K562 (cell line): ENCODE measurements at regions not wholly inside any gene's neighbourhood (a gene's known extent, or its start where the extent isn't known, plus 50 kb on each side); places are given as distances from the start of the nearest gene placed in this dataset.
A peak's percentile ranks its signal among the peaks of the same experiment; 100 is the strongest.

Experiments
- ATAC-seq: fragments of 200-7000 bp; cut with Tn5 transposase; 3 replicates; pipeline ENCODE4 v1.9.1; 2020; ENCODE audit warnings: moderate library complexity
- BruUV-seq: library from RNA; stranded (reverse); fragments of 400-500 nt; replicated peaks from 2 replicates; lab custom pipeline; 2021; lab: Mats Ljungman, UMichigan
- CTCF ChIA-PET: fragments of 300-600 bp; formaldehyde crosslinking; extraction: SDS; loops from one replicate; lab custom pipeline; 2021; ENCODE audit warnings: low intra/inter-chr PET ratio; lab: Yijun Ruan, JAX
- POLR2A ChIA-PET: fragments of 300-600, 350-650 bp; sonication (Branson Sonifier 250); formaldehyde crosslinking; extraction: SDS; loops from one replicate; lab custom pipeline; 2021; ENCODE audit warnings: antibody characterized with exemption, inconsistent platforms; lab: Yijun Ruan, JAX
- DNase-seq, 4 experiments: peaks; one replicate each; pipeline versions ENCODE4 v3.0.0 to v3.0.0-alpha.2; 2011 to 2018; ENCODE audit warnings: low spot score in 3 of 4, mixed read lengths in 3 of 4; ENCODE audit errors: extremely low read depth in 1 of 4
- FAIRE-seq: peaks from 2 replicates; lab custom pipeline; 2011; peaks lifted over from hg19 to GRCh38; lab: Jason Lieb, UNC
- H2AFZ ChIP-seq: 2 replicates; pipeline ENCODE4 v1.6.0; 2011; ENCODE audit warnings: low read depth, low read length, control low read depth, inconsistent platforms
- H3K27ac ChIP-seq: fragments of 200-600 bp; 3 replicates; pipeline ENCODE4 v1.8.0; 2011; ENCODE audit warnings: low read depth, mild to moderate bottlenecking, control low read depth, inconsistent platforms, low read length, moderate library complexity, mixed read lengths; ENCODE audit errors: extremely low read depth
- H3K27me3 ChIP-seq, 2 experiments: fragments of 300-600 bp in 1 of 2; 2 replicates in 1 of 2; 3 replicates in 1 of 2; pipeline versions ENCODE4 v1.6.0 to v1.8.0; 2011; ENCODE audit warnings: inconsistent platforms in 2 of 2, low read length in 2 of 2, mild to moderate bottlenecking in 1 of 2, mixed read lengths in 1 of 2, moderate library complexity in 1 of 2; ENCODE audit not compliant: control insufficient read depth in 2 of 2, insufficient read depth in 2 of 2
- H3K36me3 ChIP-seq: fragments of 300-600 bp; 3 replicates; pipeline ENCODE4 v1.8.0; 2011; ENCODE audit warnings: mild to moderate bottlenecking, low read length, inconsistent platforms; ENCODE audit not compliant: control insufficient read depth, insufficient read depth
- H3K4me1 ChIP-seq, 2 experiments: fragments of 200-600 bp in 1 of 2; replicated peaks in 1 of 2; 2 replicates in 1 of 2; 3 replicates in 1 of 2; pipeline versions ENCODE4 v1.5.1 to v1.8.0; 2011; ENCODE audit warnings: inconsistent platforms in 2 of 2, low read length in 2 of 2, mild to moderate bottlenecking in 1 of 2, mixed read lengths in 1 of 2, moderate library complexity in 1 of 2; ENCODE audit not compliant: control insufficient read depth in 2 of 2, insufficient read depth in 2 of 2
- H3K4me2 ChIP-seq: 2 replicates; pipeline ENCODE4 v1.6.1; 2011; ENCODE audit warnings: low read length, control low read depth, inconsistent platforms, mixed read lengths; ENCODE audit not compliant: insufficient read depth
- H3K4me3 ChIP-seq: fragments of 200-600 bp; sonication (generic), shearing (Covaris generic); 2 replicates; pipeline ENCODE4 v1.5.1; 2016; ENCODE audit warnings: control low read depth, inconsistent platforms
- H3K79me2 ChIP-seq: fragments of 200-600 bp; 3 replicates; pipeline ENCODE4 v1.8.0; 2011; ENCODE audit warnings: low read length, inconsistent platforms; ENCODE audit not compliant: control insufficient read depth, insufficient read depth
- H3K9ac ChIP-seq, 2 experiments: 2 replicates each; pipeline versions ENCODE4 v1.6.0 to v1.6.1; 2011; ENCODE audit warnings: low read depth in 2 of 2, low read length in 2 of 2, control low read depth in 1 of 2, inconsistent platforms in 1 of 2, mild to moderate bottlenecking in 1 of 2, mixed read lengths in 1 of 2; ENCODE audit not compliant: insufficient read depth in 1 of 2
- H3K9me1 ChIP-seq: one replicate; pipeline ENCODE4 v1.6.0; 2011; ENCODE audit warnings: inconsistent platforms, mild to moderate bottlenecking, low read length, moderate library complexity; ENCODE audit not compliant: control insufficient read depth, insufficient read depth
- H3K9me3 ChIP-seq: replicated peaks from 2 replicates; pipeline ENCODE4 v1.5.1; 2011; ENCODE audit warnings: low read depth, low read length, inconsistent platforms; ENCODE audit not compliant: control insufficient read depth, insufficient read depth
- H4K20me1 ChIP-seq: replicated peaks from 2 replicates; pipeline ENCODE4 v1.6.1; 2011; ENCODE audit warnings: low read length, inconsistent platforms, mixed read lengths; ENCODE audit not compliant: control insufficient read depth, insufficient read depth
- HMG20B ChIP-seq: fragments of 250-450 bp; sonication (Bioruptor Pico); IDR thresholded peaks from 2 replicates; pipeline ENCODE4 v1.5.0; 2021; ENCODE audit warnings: mild to moderate bottlenecking
- NCOR1 ChIP-seq: fragments of 450-650 bp; IDR thresholded peaks from 2 replicates; pipeline ENCODE4 v1.6.1; 2016; ENCODE audit warnings: mild to moderate bottlenecking, moderate library complexity
- ZNF316 ChIP-seq: fragments of 450-650 bp; IDR thresholded peaks from 2 replicates; pipeline ENCODE4 v1.6.1; 2016
- WGBS: fragments of 100-300 bp; shearing (Covaris generic); methylation state at CpG from one replicate; pipeline ENCODE4 v1.1.6; 2016; ENCODE audit warnings: low coverage, mixed read lengths; ENCODE audit not compliant: insufficient coverage; ENCODE audit errors: missing lambda C conversion rate; 5-methylcytosine and 5-hydroxymethylcytosine counted together
- in situ Hi-C: fragments of 300-500 bp; cut with MboI; formaldehyde crosslinking; loops from 4 replicates; pipeline ENCODE4 v1.15.0; 2018; ENCODE audit warnings: inconsistent platforms, mixed read lengths
- intact Hi-C: fragments of 100-400 bp; cut with micrococcal nuclease; formaldehyde crosslinking; loops from 2 replicates; pipeline ENCODE4 v1.14.2; 2022
- TF ChIP-seq, protein P1 (sequence below): fragments of 450-650 bp; formaldehyde crosslinking; IDR thresholded peaks from 2 replicates; pipeline ENCODE4 v1.4.0; 2020; ENCODE audit warnings: mild to moderate bottlenecking, mixed read lengths

GRCh38 chr7:52854681-52855080 is 180.8 kb upstream of the POM121L12 start:
- Histone ChIP-seq H3K79me2 (no peaks in the 10 kb centered on the region), H4K20me1 (no peaks in the 10 kb centered on the region), H3K27ac (no peak overlapping the region), H3K9ac (no peak overlapping the region), H3K36me3 (no peaks in the 10 kb centered on the region), H2AFZ (no peak overlapping the region), H3K9me1 (no peaks in the 10 kb centered on the region), H3K4me2 (no peak overlapping the region), H3K27me3 (no peaks in the 10 kb centered on the region), H3K4me3 (no peak overlapping the region), H3K9me3 (no peaks in the 10 kb centered on the region), H3K4me1 (no peaks in the 10 kb centered on the region)
- ChIA-PET CTCF (no interaction called here), POLR2A (no interaction called here)
- no peak for TF ChIP-seq HMG20B
- peak; percentile 13; the same call in 1 of the 2 replicates for TF ChIP-seq ZNF316
- intact Hi-C loops (no loop called here), in situ Hi-C loops (no loop called here)
- DNase-seq (no peak), FAIRE-seq (no peak), ATAC-seq (no peak)
- 0% methylated on average over 1 of the region's 1 CpG for WGBS
- BruUV-seq: no TSS peak

- POLR2A ChIA-PET: no interaction called here
- Histone ChIP-seq H3K36me3 (no peaks in the 10 kb centered on the region), H3K9ac (no peak overlapping the region), H4K20me1 (no peaks in the 10 kb centered on the region), H3K4me3 (no peak overlapping the region), H3K4me1 (no peaks in the 10 kb centered on the region), H2AFZ (no peak overlapping the region), H3K27ac (no peak overlapping the region), H3K4me2 (no peak overlapping the region), H3K9me3 (no peaks in the 10 kb centered on the region), H3K9me1 (no peaks in the 10 kb centered on the region), H3K79me2 (no peaks in the 10 kb centered on the region), H3K27me3 (no peaks in the 10 kb centered on the region)
- TF ChIP-seq, protein P1, sequence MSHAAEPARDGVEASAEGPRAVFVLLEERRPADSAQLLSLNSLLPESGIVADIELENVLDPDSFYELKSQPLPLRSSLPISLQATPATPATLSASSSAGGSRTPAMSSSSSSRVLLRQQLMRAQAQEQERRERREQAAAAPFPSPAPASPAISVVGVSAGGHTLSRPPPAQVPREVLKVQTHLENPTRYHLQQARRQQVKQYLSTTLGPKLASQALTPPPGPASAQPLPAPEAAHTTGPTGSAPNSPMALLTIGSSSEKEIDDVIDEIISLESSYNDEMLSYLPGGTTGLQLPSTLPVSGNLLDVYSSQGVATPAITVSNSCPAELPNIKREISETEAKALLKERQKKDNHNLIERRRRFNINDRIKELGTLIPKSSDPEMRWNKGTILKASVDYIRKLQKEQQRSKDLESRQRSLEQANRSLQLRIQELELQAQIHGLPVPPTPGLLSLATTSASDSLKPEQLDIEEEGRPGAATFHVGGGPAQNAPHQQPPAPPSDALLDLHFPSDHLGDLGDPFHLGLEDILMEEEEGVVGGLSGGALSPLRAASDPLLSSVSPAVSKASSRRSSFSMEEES (CRISPR knock-in tag): peak; percentile 80
- TF ChIP-seq NCOR1: no peak
- 4% methylated on average over 2 of the region's 2 CpGs for WGBS
- no TSS peak for BruUV-seq
- ATAC-seq: no peak
- in situ Hi-C loops (no loop called here), intact Hi-C loops (no loop called here)
- CTCF ChIA-PET: no interaction called here
- FAIRE-seq: no peak
- no peak for DNase-seq
Measured at GRCh38 chr7:52851547-52851946, 183.9 kb upstream of the POM121L12 start.
